NB4 (cell line): ENCODE measurements at regions not wholly inside any gene's neighbourhood (a gene's known extent, or its start where the extent isn't known, plus 50 kb on each side); places are given as distances from the start of the nearest gene placed in this dataset.

Experiments
- MYC ChIP-seq: IDR thresholded peaks from 2 replicates; pipeline ENCODE4 v1.6.1; 2011; ENCODE audit warnings: low read depth, low read length
- TF ChIP-seq, protein P1 (sequence below): IDR thresholded peaks from one replicate; pipeline ENCODE4 v1.5.1; 2012; ENCODE audit warnings: low read depth, low read length

DNA sequence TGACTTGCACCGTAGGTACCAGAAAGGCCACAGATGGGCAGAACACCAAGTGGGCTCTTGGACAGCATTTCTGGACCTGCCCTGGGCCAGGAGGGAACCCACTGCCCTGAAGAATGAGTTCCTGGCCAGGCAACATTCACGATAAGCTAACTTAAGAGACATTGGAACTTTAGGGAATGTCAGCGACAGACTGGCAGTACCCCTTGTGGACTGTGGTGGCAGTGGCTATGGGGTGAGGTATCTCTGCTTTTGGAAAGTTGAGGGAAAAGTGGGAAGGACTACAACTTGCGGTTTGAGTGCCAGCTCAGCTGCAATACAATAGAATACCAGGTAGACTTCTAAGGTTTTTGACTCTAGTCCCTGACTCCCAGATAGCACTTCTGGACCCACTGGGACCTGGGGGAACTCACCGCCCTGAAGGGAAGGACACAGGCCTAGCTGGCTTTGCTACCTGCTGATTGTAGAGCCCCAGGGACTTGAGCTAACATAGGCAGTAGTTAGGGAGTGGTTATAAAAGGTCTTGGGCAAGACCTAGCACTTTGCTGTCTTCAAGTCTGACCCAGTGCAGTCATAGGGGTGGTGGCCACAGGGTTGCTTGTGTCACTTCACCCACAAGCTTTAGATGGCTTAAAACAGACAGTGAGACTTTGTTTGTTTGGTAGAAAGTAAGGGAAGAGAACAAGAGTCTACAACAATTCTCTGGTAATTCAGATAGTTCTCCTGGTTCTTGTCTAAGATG, 617.6 kb downstream of the COL12A1 start:
- TF ChIP-seq, protein P1, sequence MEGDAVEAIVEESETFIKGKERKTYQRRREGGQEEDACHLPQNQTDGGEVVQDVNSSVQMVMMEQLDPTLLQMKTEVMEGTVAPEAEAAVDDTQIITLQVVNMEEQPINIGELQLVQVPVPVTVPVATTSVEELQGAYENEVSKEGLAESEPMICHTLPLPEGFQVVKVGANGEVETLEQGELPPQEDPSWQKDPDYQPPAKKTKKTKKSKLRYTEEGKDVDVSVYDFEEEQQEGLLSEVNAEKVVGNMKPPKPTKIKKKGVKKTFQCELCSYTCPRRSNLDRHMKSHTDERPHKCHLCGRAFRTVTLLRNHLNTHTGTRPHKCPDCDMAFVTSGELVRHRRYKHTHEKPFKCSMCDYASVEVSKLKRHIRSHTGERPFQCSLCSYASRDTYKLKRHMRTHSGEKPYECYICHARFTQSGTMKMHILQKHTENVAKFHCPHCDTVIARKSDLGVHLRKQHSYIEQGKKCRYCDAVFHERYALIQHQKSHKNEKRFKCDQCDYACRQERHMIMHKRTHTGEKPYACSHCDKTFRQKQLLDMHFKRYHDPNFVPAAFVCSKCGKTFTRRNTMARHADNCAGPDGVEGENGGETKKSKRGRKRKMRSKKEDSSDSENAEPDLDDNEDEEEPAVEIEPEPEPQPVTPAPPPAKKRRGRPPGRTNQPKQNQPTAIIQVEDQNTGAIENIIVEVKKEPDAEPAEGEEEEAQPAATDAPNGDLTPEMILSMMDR: no peak
- TF ChIP-seq MYC: no peak
